CD4-positive, alpha-beta T cell treated with Interleukin-6 for 4 hours (primary cell): ENCODE measurements at regions not wholly inside any gene's neighbourhood (a gene's known extent, or its start where the extent isn't known, plus 50 kb on each side); places are given as distances from the start of the nearest gene placed in this dataset.
"Not testable (repeated sequence)": the region's sequence is repeated elsewhere in the genome, so short reads cannot be mapped to it uniquely, and the experiment has no call there.

ENCODE experiments used
- DNase-seq: peaks from one replicate; pipeline ENCODE4 v3.0.0-alpha.2; 2020; ENCODE audit warnings: mixed read lengths

DNA sequence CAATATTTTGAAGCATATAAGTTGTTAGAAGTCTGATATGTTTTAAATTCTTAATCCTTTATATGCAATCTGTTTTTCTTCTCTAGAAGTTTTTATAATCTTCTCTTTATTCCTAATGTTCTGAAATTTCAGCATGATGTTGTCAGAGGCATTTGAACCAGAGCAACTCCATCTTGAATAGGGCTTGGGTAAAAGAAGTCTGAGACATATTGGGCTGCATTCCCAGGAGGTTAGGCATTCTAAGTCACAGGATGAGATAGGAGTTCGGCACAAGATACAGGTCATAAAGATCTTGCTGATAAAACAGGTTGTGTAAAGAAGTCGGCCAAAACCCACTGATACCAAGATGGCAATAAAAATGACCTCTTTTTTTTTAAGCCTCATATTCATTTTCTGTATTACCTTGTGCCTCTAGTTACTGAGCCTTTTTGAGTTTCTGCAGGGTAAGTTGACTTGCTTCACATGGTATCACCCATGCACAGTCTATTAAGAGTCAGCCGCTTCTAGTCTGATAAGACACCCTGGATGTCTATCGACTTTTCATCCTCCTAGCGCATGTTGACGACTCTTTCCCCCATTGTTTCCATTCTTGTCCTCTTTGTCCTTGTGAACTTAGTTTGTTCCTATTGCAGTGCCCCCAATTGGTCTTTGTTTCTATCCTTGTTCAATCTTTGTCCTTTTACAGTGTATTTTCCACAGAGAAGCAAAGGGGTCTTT is 80.8 kb upstream of the RNU6-1 start:
- DNase-seq: no peak

DNA sequence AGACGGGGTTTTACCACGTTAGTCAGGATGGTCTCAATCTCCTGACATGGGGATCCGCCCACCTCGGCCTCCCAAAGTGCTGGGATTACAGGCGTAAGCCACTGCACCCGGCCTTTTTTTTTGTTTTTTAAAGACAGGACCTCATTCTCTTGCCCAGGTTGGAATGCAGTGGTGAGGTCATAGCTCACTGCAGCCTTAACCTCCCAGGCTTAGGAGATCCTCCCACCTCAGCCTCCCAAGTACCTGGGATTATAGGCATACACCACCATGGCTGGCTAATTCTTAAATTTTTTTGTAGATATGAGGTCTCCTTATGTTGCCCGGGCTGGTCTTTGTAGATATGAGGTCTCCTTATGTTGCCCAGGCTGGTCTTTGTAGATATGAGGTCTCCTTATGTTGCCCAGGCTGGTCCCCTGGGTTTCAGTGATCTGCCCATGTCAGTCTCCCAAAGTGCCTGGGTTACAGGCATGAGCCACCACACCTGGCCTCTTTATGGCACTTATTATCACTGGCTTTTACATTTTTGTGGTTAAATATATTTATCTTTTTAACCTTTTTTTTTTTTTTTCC is 82.3 kb upstream of the RNU6-1 start:
- DNase-seq: no peak

DNA sequence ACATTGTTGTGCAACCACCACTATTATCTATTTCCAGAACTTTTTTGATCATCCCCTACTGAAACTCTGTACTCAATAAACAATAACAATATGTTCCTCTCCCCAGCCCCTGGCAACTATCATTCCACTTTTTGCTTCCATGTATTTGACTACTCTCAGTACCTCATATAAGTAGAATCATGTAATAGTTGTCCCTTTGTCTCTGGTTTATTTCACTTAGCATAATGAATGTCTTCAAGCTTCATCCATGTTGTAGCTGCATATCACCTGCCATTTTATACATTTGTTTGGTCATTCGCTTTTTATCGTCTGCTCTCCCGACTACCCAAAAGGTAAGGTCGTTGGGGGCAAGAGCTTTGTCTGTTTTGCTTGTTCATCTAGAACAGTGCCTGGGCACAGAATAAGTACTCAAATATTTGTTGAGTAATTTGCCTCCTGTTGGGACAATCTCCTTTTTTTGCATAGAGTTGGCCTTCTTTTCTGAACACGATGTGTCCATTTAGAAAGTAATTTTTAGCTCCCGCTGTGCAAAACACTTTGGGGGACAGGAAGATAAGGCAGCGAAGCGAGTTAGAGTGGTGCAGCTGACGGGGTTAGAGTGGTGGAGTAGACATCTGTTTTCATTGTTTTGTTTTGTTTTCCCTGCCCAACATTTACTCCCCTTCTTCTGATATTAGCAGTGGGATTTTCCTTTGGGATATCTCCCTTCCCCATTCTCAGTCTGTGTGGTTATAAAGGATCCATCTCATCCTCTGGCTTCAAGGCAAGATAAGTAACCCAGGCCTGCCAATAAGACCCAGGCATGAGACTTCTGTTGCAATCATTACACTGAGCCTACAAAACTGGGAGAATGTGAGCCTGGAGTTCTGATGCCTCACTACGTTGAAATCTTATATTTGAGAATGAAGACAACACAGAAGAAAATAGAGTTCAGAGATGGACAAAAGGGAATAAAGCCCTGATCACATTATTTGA is 83.4 kb upstream of the RNU6-1 start:
- no peak for DNase-seq

DNA sequence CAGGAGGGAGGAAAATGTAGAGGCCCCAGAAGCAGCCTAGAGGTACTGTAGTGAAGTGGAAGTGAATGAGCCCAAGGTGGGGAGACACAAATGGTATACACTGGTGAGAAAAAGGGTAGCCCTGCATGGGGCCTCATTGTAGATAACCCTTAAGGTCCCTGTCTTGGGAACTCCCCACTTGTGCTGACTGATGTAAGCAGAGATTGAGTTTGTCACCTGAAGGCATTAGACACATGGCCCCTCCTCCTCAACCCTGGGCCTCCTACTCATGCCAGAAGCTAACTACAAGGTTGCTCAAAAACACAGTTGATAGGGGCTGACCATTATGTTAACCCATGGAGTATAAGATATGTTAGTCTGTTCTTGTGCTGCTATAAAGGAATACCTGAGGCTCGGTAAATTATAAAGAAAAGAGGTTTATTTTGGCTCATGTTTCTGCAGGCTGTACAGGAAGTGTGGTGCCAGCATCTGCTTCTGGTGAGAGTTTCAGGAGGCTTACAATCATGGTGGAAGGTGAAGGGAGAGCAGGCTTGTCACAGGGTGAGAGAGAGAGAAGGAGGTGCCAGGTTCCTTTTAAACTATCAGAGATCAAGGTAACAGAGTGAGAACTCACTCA is 84.6 kb upstream of the RNU6-1 start:
- no peak for DNase-seq

DNA sequence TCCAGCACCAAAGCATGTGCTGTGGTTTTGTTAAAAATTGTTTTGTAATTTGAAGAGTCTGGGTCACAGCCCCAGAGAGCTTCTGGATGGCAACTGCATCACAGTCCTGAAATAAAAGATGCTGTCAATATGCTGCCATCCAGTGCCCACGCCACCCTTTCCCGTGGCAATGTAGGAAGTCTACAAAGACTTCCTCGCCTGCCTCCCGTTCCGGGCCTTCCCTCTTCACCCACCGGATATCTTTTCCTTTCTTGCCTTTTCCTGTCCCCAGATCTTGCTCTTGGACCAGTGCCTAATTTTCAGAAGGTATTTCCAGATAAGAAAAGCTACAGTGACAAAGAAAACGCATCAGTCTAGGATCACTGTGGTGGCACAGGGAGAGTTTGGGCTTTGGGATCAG is 85.3 kb upstream of the RNU6-1 start:
- DNase-seq: no peak

DNA sequence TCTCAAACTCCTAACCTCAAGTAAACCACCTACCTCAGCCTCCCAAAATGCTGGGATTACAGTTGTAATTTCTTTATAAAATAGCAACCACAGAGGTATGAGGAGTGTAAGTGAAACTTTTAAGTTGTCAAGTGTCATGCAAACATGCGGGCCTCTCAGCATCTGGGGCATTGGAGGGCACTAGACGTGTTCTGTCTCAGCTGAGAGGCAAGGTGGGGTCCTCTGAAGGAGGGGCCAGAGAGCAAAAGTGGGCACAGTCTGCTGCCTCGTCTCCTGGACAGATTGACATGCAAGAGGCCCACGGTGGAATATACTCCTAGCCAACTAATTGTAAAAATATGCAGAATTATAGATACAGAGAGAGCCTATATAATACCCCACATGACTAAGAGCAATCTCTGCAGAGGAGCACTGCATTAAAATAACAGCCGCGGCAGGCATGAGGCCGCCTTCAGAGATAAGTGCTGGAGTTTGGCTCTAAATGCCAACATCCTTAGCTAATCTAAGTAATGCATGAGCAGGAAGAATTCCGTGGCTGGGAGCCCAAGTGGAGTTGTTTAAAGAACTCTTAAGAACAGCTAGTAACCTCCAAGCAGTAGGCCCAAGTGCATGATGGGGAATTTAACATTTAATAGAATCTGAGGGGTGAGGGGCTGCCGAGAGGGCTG is 87.8 kb upstream of the RNU6-1 start:
- no peak for DNase-seq

DNA sequence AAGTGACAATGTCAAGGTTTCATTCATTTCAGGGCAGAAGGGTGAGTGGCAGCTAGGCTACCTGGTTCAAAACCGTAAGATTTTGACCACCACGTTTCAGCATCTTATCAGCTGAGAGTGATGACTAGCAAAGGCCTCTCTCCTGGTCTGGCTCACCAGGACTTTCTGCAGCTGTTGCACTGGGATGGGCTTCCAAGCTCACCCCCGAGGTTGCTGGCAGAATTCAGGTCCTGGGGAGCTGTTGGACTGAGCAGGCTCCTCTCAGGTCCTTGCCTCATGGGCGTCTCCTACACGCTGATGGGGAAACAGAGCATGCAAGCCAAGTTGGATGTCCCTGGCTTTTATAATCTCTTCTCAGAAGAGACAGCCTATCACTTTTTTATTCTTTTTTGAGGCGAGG is 88.8 kb upstream of the RNU6-1 start:
- DNase-seq: no peak

DNA sequence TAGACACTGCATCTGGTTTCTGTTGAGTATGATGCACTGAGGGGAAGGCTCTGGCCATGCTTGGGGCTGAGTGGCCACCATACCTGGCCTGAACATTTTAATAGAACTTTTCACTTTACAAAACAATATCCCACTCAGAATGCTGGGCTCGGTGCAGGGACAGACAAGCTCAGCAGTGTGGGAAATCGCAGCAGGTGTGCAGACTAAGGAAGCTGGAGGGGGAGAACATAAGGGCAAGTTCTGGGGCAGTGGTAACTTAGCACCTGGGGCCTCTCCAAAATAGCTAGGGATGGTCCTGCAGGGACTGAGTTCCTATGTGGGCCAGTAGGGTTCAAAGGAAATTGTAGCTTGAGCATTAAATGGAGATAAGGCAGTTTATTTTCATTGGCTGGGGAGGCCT is 90.9 kb upstream of the RNU6-1 start:
- DNase-seq: no peak

DNA sequence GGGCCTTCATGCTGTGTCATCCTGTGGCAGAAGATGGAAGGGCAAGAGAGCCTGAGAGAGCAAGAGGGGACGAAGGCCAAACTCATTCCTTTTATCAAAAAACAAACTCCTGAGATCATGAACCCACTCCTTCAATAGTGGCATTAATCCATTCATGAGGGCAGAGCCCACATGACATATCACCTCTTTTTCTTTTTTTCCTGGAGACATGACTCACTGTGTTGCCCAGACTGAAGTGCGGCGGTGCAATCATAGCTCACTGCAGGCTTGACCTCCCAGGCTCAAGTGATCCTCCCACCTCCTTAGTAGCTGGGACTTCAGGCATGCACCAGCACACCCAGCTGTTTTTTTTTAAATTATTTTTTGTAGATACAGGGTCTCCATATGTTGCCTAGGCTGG is 92.0 kb upstream of the RNU6-1 start:
- no peak for DNase-seq

DNA sequence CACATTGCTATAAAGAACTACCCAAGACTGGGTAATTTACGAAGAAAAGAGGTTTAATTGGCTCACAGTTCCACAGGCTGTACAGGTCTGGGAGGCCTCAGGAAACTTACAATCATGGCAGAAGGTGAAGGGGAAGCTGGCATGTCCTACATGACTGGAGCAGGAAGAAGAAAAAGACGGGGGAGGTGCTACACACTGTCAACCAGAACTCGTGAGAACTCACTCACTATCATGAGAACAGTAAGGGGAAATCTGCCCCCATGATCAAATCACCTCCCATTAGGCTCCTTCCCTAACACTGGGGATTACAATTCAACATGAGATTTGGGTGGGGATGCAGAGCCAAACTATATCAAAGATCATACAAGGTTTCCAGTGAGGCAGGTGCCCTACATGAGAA is 94.3 kb upstream of the RNU6-1 start:
- not testable (repeated sequence) for DNase-seq

DNA sequence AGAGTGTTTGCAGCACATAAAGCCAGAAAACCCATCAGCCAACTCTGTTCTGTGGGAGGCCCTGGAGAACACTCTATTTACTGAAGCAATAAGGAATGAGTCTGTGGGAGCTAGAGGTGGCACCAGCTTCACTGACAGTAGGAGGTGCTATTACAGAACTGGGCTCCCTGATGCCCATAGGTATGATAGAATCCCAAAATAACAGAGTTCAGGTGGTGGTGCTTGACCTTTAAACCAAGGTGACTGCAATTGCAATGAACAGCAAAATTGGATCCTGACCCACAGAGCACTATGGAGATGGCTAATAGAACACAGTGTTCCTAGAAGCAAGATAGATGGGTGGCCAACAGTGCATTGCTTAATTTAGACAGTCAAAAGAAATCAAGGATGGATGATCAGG is 95.4 kb upstream of the RNU6-1 start:
- no peak for DNase-seq

DNA sequence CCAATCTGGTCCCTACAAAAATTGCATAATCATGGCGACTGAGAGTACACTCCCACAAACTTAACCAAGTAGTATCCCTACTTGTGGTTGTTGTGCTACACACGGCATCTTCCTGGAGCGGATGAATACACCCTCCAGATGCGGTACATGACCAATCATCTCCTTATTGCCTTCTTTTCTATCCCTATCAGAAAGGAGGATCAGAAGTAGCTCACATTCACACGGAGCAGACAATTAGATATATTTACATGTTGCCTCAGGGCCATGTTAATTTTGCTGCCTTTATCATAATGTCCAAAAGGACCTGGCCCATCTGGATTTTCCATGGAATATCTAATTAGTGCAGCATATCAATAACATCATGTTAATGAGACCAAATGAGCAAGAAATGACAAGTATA is 96.4 kb upstream of the RNU6-1 start:
- DNase-seq: no peak

DNA sequence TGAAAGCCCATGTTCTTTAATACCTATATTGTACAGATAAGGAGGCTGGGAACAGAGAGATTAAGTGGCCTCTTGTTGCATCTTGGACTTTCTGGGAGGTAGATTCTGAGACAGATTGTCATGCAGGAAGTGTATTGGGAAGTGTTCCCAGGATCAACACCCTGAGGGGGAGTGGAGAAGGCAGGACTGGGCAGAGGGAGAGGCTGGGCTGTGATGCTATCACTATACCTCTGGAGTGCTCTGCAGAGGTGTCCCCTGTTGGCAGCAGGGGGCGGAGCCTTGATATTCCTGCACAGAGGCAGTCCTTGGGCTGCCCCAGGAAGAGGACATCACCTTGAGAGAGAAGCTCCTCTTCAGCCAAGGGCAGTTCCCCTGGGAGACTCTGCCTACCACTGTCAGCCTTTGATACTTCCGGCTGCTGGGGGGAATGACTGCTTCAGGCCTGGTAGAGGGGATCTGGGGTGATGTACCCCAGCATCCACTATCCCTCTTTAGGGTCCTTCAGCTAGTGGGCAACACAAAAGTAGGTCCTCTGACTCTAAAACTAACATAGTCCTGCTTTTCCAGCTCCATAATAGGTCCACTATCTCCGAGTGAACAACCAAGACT is 97.4 kb upstream of the RNU6-1 start:
- DNase-seq: no peak

DNA sequence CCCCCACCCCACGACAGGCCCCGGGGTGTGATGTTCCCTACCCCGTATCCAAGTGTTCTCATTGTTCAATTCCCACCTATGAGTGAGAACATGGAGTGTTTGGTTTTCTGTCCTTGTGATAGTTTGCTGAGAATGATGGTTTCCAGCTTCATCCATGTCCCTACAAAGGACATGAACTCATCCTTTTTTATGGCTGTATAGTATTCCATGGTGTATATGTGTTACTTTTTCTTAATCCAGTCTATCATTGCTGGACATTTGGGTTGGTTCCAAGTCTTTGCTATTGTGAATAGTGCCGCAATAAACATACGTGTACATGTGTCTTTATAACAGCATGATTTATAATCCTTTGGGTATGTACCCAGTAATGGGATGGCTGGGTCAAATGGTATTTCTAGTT is 99.3 kb upstream of the RNU6-1 start:
- not testable (repeated sequence) for DNase-seq

DNA sequence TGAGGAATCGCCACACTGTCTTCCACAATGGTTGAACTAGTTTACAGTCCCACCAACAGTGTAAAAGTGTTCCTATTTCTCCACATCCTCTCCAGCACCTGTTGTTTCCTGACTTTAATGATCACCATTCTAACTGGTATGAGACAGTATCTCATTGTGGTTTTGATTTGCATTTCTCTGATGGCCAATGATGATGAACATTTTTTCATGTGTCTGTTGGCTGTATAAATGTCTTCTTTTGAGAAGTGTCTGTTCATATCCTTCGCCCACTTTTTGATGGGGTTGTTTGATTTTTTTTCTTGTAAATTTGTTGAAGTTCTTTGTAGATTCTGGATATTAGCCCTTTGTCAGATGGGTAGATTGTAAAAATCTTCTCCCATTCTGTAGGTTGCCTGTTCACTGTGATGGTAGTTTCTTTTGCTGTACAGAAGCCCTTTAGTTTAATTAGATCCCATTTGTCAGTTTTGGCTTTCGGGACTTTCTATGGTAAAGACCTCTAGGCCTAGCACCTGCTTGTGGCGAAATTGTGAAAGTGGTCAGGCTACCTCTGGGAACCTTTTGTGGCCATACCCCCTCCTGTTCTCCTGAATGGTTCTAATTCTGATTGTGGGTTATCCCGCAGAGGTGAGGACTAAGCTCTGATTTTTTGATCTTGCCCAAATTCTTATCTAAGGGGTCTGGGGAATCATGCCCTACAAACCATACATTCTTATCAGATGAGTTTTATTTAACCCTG is 99.9 kb upstream of the RNU6-1 start:
- not testable (repeated sequence) for DNase-seq

DNA sequence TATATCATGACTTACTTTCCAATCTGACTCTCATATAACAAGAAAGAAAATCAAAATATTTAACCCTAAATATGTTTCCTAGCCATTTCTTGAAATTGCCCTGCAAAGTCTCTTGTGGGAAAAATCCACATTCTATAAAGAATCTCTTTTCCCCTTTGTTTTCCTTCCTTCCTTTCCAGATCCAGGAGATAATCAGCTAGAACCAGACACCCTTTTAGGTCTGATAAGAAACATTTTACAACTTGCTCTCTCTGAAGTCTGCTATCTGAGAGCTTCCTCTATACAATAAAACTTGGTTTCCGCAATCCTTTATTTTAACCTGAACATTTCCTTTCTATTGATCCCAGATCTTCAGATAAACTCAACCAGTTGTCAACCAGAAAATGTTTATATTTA is 100.5 kb upstream of the RNU6-1 start:
- no peak for DNase-seq

DNA sequence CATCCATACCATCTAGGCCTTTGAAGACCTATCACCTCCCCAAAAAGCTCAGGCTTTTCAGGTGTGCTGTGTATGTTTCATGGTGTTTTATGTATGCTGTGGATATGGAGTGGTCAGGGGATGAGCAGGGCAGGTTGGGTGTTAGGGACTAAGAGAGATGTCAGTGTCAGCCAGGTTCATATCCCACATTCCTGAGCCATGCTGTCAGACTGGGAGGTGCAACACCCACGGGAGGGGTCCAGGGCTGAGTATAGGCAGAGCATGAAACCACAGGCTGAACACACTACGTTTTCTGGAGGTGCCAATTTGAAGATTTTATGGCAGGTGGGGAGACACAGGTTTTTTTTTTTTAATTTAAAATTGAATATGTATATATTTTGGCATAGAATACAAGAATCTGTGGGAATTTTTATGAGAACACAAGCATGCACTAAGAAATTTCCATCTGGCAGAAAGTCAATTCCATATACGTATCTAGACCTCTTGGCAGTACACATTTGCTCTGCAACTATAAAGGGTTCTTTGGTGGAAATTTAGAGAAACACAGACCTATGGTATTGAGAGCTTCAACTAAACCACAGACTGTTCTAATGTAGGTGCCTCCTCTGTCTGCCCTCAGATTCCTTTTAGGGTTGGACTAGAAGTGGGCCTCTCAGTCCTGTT is 101.9 kb upstream of the RNU6-1 start:
- DNase-seq: no peak

DNA sequence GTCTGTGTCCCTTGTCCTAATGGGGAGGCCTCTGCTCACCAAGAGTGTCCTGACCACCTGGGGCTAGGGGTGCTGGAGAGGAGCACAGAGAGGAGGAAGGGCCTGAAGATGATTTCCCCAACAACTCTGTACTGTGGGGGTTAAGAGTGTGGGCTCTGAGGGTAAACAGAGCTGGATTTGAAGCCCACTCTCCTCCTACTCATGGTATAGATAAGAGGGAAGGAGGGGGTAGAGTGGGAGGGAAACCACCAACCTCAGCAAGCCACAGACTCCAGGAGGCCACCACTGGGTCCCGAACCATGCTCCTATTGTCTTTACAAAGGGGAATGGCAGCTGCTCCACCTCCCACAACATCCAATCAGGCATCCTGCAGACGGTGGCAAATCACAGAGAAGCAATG is 103.6 kb upstream of the RNU6-1 start:
- DNase-seq: no peak

DNA sequence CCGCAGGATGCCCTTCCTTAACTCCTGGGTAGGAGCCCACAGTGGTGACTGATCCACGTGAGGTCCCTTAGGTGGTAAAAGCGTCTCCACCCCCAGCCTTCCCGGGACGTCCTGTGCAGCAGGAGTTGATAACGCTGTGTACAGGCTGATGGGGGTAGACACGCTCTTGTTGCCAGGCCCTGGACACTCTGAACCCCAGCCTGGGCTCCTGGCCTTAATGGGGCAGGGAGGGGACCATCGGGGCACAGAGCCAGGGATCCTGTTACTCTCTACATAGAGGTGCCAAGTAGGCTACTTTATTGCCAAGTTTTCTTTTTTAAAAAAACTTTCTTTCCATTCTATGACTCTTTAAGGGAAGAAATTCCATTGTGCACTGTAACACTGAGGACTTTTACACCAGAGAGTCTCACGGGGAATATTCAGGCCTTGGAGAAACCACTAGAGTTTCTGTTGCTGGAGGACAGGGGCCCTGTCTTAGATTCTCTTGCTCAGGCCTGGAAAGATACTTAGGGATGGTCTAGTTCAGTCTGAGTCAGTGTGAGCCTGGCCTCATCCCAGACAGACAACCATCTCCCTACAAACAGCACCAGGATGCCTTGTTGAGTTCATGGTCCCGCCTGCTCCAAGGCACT is 104.3 kb upstream of the RNU6-1 start:
- DNase-seq: no peak

DNA sequence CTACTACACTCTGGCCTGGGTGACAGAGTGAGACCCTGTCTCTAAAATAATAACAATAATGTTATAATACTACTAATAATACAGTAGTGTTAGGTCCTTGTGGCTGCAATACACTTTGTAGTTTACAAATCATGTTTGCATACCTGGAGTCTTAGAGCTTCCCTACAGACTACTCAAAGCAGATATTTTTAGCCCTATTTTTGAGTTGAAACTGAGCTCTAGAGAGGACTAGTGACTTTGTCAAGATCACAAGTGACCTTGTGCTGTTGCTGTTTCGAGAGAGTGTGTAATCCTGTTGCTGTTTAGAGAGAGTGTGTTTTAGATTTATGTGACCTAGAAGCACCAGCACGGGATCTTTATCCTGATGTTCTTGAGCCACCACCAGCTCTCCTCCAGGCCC is 105.3 kb upstream of the RNU6-1 start:
- no peak for DNase-seq
